ENCODE measurements at regions not wholly inside any gene's neighbourhood (a gene's known extent, or its start where the extent isn't known, plus 50 kb on each side); places are given as distances from the start of the nearest gene placed in this dataset.

- TF ChIP-seq CTCF (IDR thresholded peaks at IDR 0.05) (no peak), POLR2A (IDR thresholded peaks at IDR 0.05) (no peak)
Measured at GRCh38 chr2:236935631-236936445, 149.9 kb upstream of the COPS8 start.
